GM06990 (cell line): ENCODE measurements at regions not wholly inside any gene's neighbourhood (a gene's known extent, or its start where the extent isn't known, plus 50 kb on each side); places are given as distances from the start of the nearest gene placed in this dataset.

Experiments
- DNase-seq: peaks from one replicate; pipeline ENCODE4 v3.0.0-alpha.2; 2011; ENCODE audit not compliant: insufficient read length; ENCODE audit errors: extremely low read depth
- H3K27me3 ChIP-seq: replicated peaks from 2 replicates; pipeline ENCODE4 v1.6.0; 2011; ENCODE audit warnings: low read length; ENCODE audit not compliant: control insufficient read depth, insufficient read depth
- H3K36me3 ChIP-seq: 2 replicates; pipeline ENCODE4 v1.5.1; 2011; ENCODE audit warnings: low read length; ENCODE audit not compliant: control insufficient read depth, insufficient read depth
- H3K4me3 ChIP-seq: replicated peaks from 2 replicates; pipeline ENCODE4 v1.5.1; 2011; ENCODE audit warnings: low read depth, mild to moderate bottlenecking, control low read depth, low read length
- CTCF ChIP-seq: IDR thresholded peaks from 2 replicates; pipeline ENCODE4 v1.5.1; 2011; ENCODE audit warnings: low read length, control low read depth, mild to moderate bottlenecking, inconsistent platforms; ENCODE audit not compliant: insufficient read depth, poor library complexity, severe bottlenecking

- H3K36me3 ChIP-seq, result no peaks in the 10 kb centered on the region
- no peaks in the 10 kb centered on the region for H3K27me3 ChIP-seq
- TF ChIP-seq CTCF, result peak; percentile 39
- no peak for DNase-seq
- no peak overlapping the region for H3K4me3 ChIP-seq
Measured at GRCh38 chr4:115873048-115873447, 759.6 kb upstream of the NDST4 start.

- Histone ChIP-seq H3K27me3 (no peaks in the 10 kb centered on the region), H3K36me3 (no peaks in the 10 kb centered on the region), H3K4me3 (no peak overlapping the region)
- TF ChIP-seq CTCF, result no peak
- no peak for DNase-seq
Measured at GRCh38 chr4:115871596-115871995, 758.2 kb upstream of the NDST4 start.

- Histone ChIP-seq H3K27me3 (no peaks in the 10 kb centered on the region), H3K4me3 (no peak overlapping the region), H3K36me3 (no peaks in the 10 kb centered on the region)
- no peak for DNase-seq
- TF ChIP-seq CTCF, result no peak
Measured at GRCh38 chr4:115866364-115866896, 753.0 kb upstream of the NDST4 start.

- DNase-seq, result no peak
- Histone ChIP-seq H3K36me3 (no peaks in the 10 kb centered on the region), H3K27me3 (no peaks in the 10 kb centered on the region), H3K4me3 (no peak overlapping the region)
- TF ChIP-seq CTCF, result no peak
Measured at GRCh38 chr4:115865736-115866135, 752.3 kb upstream of the NDST4 start.

- TF ChIP-seq CTCF, result no peak
- no peak overlapping the region for H3K4me3 ChIP-seq
- no peak for DNase-seq
Measured at GRCh38 chr4:115852767-115853091, 739.3 kb upstream of the NDST4 start.

GRCh38 chr4:115851918-115852766 is 738.7 kb upstream of the NDST4 start:
- H3K36me3 ChIP-seq, result no peaks in the 10 kb centered on the region
- peak; percentile 80 for TF ChIP-seq CTCF

More at GRCh38 chr4:115852767-115853091, 739.3 kb upstream of the NDST4 start:
- Histone ChIP-seq H3K36me3 (no peaks in the 10 kb centered on the region), H3K27me3 (no peaks in the 10 kb centered on the region)

More at GRCh38 chr4:115851918-115852766, 738.7 kb upstream of the NDST4 start:
- Histone ChIP-seq H3K27me3 (no peaks in the 10 kb centered on the region), H3K4me3 (no peak overlapping the region)
- DNase-seq, result peak; percentile 23
